Ovary (tissue), 7 donors: ENCODE measurements at regions not wholly inside any gene's neighbourhood (a gene's known extent, or its start where the extent isn't known, plus 50 kb on each side); places are given as distances from the start of the nearest gene placed in this dataset.

Experiments used
- DNase-seq, 5 donors: peaks; one replicate each; pipeline ENCODE4 v3.0.0-alpha.2; 2019 to 2020
- H3K27ac ChIP-seq, 2 donors: fragments of 200-600 bp; one replicate each; pipeline versions ENCODE4 v1.5.1 to v1.8.0; 2019 to 2022
- H3K27me3 ChIP-seq: fragments of 200-600 bp; one replicate; pipeline ENCODE4 v1.8.0; 2022
- H3K36me3 ChIP-seq: fragments of 200-600 bp; sonication (generic); one replicate; pipeline ENCODE4 v1.5.1; 2019
- H3K4me1 ChIP-seq: one replicate; pipeline ENCODE4 v1.8.1; 2013; ENCODE audit warnings: mild to moderate bottlenecking, moderate library complexity; ENCODE audit not compliant: insufficient read depth
- H3K4me3 ChIP-seq: fragments of 200-600 bp; sonication (generic); one replicate; pipeline ENCODE4 v1.5.1; 2017
- H3K9me3 ChIP-seq, 2 donors: fragments of 200-600 bp in 1 of 2; sonication (generic) in 1 of 2; one replicate each; pipeline versions ENCODE4 v1.5.1 to v1.8.1; 2013 to 2019; ENCODE audit warnings: mild to moderate bottlenecking in 1 of 2, moderate library complexity in 1 of 2
- CTCF ChIP-seq, 3 donors: fragments of 450-650 bp in 2 of 3; fragments of 200-600 bp in 1 of 3; IDR thresholded peaks; one replicate each; pipeline versions ENCODE4 v1.5.1 to v1.8.0; 2016 to 2022; ENCODE audit warnings: antibody characterized with exemption in 3 of 3, mild to moderate bottlenecking in 1 of 3
- EP300 ChIP-seq: sonication (generic); formaldehyde crosslinking; IDR thresholded peaks from one replicate; pipeline ENCODE4 v1.6.1; 2017; ENCODE audit warnings: antibody characterized with exemption
- POLR2A ChIP-seq: fragments of 450-650 bp; IDR thresholded peaks from one replicate; pipeline ENCODE4 v1.6.1; 2017; ENCODE audit warnings: antibody characterized with exemption, mild to moderate bottlenecking, moderate library complexity
- WGBS, 3 donors: extraction: QIAGEN DNeasy Blood & Tissue Kit in 1 of 3; methylation state at CpG; one replicate each; pipeline versions ENCODE4 v1.1.5 to v1.1.7; 2013 to 2017; 5-methylcytosine and 5-hydroxymethylcytosine counted together
- intact Hi-C, 4 donors: fragments of 100-400 bp; cut with DNase I; formaldehyde crosslinking; loops; one replicate each; pipeline versions ENCODE4 v1.11.0 to v1.15.1; 2022 to 2023
- donor health status: DM: no; HTN: no; CAD: no; lungs with moderate emphysema.
- donor health status: DM: no; HTN: no; CAD: no.
- donor health status: Bipolar disorder and iron deficiency.
- donor health status: DM: no; HTN: no; CAD: no.
- donor health status: DM: yes; HTN: yes; CAD: no.

GRCh38 chr6:8218861-8219260, 116.5 kb upstream of the EEF1E1 start:
- no peaks in the 10 kb centered on the region for H3K27me3 ChIP-seq
- no peak overlapping the region for H3K27ac ChIP-seq
- no peak for DNase-seq
- TF ChIP-seq EP300 (no peak), POLR2A (no peak), CTCF (IDR thresholded peaks at IDR 0.05) (no peak)
- H3K36me3 ChIP-seq: no peaks in the 10 kb centered on the region
- no peaks in the 10 kb centered on the region for H3K4me1 ChIP-seq
- intact Hi-C loops: no loop called here
- WGBS, 3 donors: 54 to 67% (median 54%) methylated on average over 5 of the region's 5 CpGs
- H3K4me3 ChIP-seq: no peak overlapping the region
- H3K9me3 ChIP-seq: no peaks in the 10 kb centered on the region

GRCh38 chr6:8215631-8216030, 113.3 kb upstream of the EEF1E1 start:
- Histone ChIP-seq H3K27me3 (no peaks in the 10 kb centered on the region), H3K36me3 (no peaks in the 10 kb centered on the region), H3K4me1 (no peaks in the 10 kb centered on the region), H3K9me3 (no peaks in the 10 kb centered on the region), H3K27ac (no peak overlapping the region), H3K4me3 (no peak overlapping the region)
- DNase-seq: no peak
- 62 to 64% (median 63%) methylated on average over 6 of the region's 6 CpGs for WGBS, 3 donors
- intact Hi-C loops: no loop called here
- TF ChIP-seq EP300 (no peak), CTCF (IDR thresholded peaks at IDR 0.05) (no peak), POLR2A (no peak)

- intact Hi-C loops: no loop called here
- no peaks in the 10 kb centered on the region for H3K9me3 ChIP-seq
- no peaks in the 10 kb centered on the region for H3K36me3 ChIP-seq
- 66 to 74% (median 74%) methylated on average over 4 of the region's 4 CpGs for WGBS, 3 donors
- no peaks in the 10 kb centered on the region for H3K27me3 ChIP-seq
- no peaks in the 10 kb centered on the region for H3K4me1 ChIP-seq
- H3K27ac ChIP-seq: no peak overlapping the region
- TF ChIP-seq EP300: no peak
- TF ChIP-seq CTCF (IDR thresholded peaks at IDR 0.05): no peak
- TF ChIP-seq POLR2A: no peak
- DNase-seq: no peak
- no peak overlapping the region for H3K4me3 ChIP-seq
Observed at GRCh38 chr6:8213995-8214394, 111.6 kb upstream of the EEF1E1 start.

GRCh38 chr6:8212720-8213434, 110.5 kb upstream of the EEF1E1 start:
- Histone ChIP-seq H3K9me3 (no peaks in the 10 kb centered on the region), H3K27ac (no peak overlapping the region), H3K36me3 (no peaks in the 10 kb centered on the region), H3K27me3 (no peaks in the 10 kb centered on the region), H3K4me3 (no peak overlapping the region), H3K4me1 (no peaks in the 10 kb centered on the region)
- no peak for DNase-seq
- intact Hi-C loops: no loop called here
- TF ChIP-seq EP300: no peak
- WGBS, 3 donors: 71 to 83% (median 81%) methylated on average over 2 of the region's 2 CpGs

GRCh38 chr6:8207869-8208191, 105.5 kb upstream of the EEF1E1 start:
- Histone ChIP-seq H3K36me3 (no peaks in the 10 kb centered on the region), H3K9me3 (no peaks in the 10 kb centered on the region), H3K4me1 (no peaks in the 10 kb centered on the region), H3K27ac (no peak overlapping the region), H3K4me3 (no peak overlapping the region), H3K27me3 (no peaks in the 10 kb centered on the region)
- intact Hi-C loops: no loop called here
- TF ChIP-seq POLR2A (no peak), CTCF (IDR thresholded peaks at IDR 0.05) (no peak), EP300 (no peak)
- WGBS, 3 donors: 71 to 97% (median 92%) methylated on average over 1 of the region's 1 CpG
- DNase-seq: no peak
